B cell (primary cell): ENCODE measurements at regions not wholly inside any gene's neighbourhood (a gene's known extent, or its start where the extent isn't known, plus 50 kb on each side); places are given as distances from the start of the nearest gene placed in this dataset.

Experiments
- EZH2 ChIP-seq: IDR thresholded peaks from 2 replicates; pipeline ENCODE4 v1.6.1; 2012; ENCODE audit warnings: borderline replicate concordance, low read depth, mild to moderate bottlenecking, moderate library complexity, low read length; ENCODE audit not compliant: insufficient read depth, poor library complexity, severe bottlenecking
- TF ChIP-seq, protein P1 (sequence below): fragments of 200-600 bp; IDR thresholded peaks from one replicate; pipeline ENCODE4 v1.8.0; 2022; ENCODE audit warnings: antibody characterized with exemption, mild to moderate bottlenecking

DNA sequence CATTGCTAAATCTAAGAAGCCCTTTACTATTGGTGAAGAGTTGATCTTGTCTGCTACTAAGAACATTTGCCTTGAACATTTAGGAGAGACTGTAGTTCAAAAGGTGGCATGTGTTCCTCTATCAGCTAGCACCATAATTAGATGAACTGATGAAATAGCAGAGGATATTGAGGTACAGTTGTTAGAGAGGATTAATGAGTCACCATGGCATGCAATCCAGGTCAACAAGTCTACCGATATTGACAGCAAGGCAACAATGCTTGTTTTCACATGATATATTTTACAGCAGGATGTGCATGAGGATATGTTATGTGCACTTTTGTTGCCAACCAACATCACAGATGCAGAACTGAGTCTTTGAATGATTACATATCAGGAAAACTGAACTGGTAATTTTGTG is 134.3 kb upstream of the CDH9 start:
- TF ChIP-seq, protein P1, sequence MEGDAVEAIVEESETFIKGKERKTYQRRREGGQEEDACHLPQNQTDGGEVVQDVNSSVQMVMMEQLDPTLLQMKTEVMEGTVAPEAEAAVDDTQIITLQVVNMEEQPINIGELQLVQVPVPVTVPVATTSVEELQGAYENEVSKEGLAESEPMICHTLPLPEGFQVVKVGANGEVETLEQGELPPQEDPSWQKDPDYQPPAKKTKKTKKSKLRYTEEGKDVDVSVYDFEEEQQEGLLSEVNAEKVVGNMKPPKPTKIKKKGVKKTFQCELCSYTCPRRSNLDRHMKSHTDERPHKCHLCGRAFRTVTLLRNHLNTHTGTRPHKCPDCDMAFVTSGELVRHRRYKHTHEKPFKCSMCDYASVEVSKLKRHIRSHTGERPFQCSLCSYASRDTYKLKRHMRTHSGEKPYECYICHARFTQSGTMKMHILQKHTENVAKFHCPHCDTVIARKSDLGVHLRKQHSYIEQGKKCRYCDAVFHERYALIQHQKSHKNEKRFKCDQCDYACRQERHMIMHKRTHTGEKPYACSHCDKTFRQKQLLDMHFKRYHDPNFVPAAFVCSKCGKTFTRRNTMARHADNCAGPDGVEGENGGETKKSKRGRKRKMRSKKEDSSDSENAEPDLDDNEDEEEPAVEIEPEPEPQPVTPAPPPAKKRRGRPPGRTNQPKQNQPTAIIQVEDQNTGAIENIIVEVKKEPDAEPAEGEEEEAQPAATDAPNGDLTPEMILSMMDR = no peak
- no peak for TF ChIP-seq EZH2
